ENCODE measurements at regions not wholly inside any gene's neighbourhood (a gene's known extent, or its start where the extent isn't known, plus 50 kb on each side); places are given as distances from the start of the nearest gene placed in this dataset.

GRCh38 chr16:8251727-8252126 lies 338.6 kb downstream of the TMEM114 start:
- Histone ChIP-seq H3K36me3 (replicated peaks in 1 of 2; ENCODE audit: control extremely low read depth in 1 of 2, control insufficient read depth in 1 of 2, extremely low read depth in 1 of 2, insufficient read depth in 2 of 2, low read length in 1 of 2) (no peaks in the 10 kb centered on the region), H3K4me2 (replicated peaks; ENCODE audit: low read depth, low read length, poor library complexity, severe bottlenecking) (no peak overlapping the region), H3K27me3 (replicated peaks in 1 of 4; ENCODE audit: control extremely low read depth in 1 of 4, control insufficient read depth in 3 of 4, insufficient read depth in 4 of 4, low read length in 3 of 4) (no peaks in the 10 kb centered on the region), H3K27ac (ENCODE audit: low read length in 2 of 2) (no peak overlapping the region), H3K9ac (ENCODE audit: low read length) (no peak overlapping the region), H3K9me3 (ENCODE audit: control extremely low read depth in 1 of 3, control insufficient read depth in 2 of 3, insufficient read depth in 1 of 3, low read length in 2 of 3) (no peaks in the 10 kb centered on the region), H4K20me1 (ENCODE audit: control insufficient read depth, insufficient read depth, low read length, poor library complexity, severe bottlenecking) (no peaks in the 10 kb centered on the region), H2AFZ (ENCODE audit: insufficient read depth, low read depth, low read length, poor library complexity, severe bottlenecking) (no peak overlapping the region), H3K79me2 (ENCODE audit: control insufficient read depth, insufficient read depth, low read length) (no peaks in the 10 kb centered on the region), H3K4me3 (ENCODE audit: control extremely low read depth in 1 of 5, extremely low read depth in 1 of 5, insufficient read depth in 1 of 5, low read depth in 2 of 5, low read length in 4 of 5) (no peak overlapping the region), H3K4me1 (ENCODE audit: control insufficient read depth in 2 of 2, insufficient read depth in 2 of 2, low read length in 2 of 2) (no peaks in the 10 kb centered on the region)
- ATAC-seq (ENCODE audit: low read depth) (no peak), DNase-seq (no peak)
- Mint-ChIP-seq H3K27me3 (no peaks in the 10 kb centered on the region), H3K4me3 (no peak overlapping the region), H3K27ac (no peak overlapping the region), H3K4me1 (no peaks in the 10 kb centered on the region), H3K9me3 (ENCODE audit: insufficient read depth) (no peaks in the 10 kb centered on the region)
- intact Hi-C loops (cut with micrococcal nuclease): no loop called here
- no peak for TF ChIP-seq EZH2 (IDR thresholded peaks at IDR 0.05; ENCODE audit: borderline replicate concordance, insufficient read depth, low read depth, low read length, poor library complexity, severe bottlenecking)
- TF ChIP-seq, protein P1, sequence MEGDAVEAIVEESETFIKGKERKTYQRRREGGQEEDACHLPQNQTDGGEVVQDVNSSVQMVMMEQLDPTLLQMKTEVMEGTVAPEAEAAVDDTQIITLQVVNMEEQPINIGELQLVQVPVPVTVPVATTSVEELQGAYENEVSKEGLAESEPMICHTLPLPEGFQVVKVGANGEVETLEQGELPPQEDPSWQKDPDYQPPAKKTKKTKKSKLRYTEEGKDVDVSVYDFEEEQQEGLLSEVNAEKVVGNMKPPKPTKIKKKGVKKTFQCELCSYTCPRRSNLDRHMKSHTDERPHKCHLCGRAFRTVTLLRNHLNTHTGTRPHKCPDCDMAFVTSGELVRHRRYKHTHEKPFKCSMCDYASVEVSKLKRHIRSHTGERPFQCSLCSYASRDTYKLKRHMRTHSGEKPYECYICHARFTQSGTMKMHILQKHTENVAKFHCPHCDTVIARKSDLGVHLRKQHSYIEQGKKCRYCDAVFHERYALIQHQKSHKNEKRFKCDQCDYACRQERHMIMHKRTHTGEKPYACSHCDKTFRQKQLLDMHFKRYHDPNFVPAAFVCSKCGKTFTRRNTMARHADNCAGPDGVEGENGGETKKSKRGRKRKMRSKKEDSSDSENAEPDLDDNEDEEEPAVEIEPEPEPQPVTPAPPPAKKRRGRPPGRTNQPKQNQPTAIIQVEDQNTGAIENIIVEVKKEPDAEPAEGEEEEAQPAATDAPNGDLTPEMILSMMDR (IDR thresholded peaks at IDR 0.05): no peak
- ChIA-PET CTCF (no interaction called here), POLR2A (no interaction called here)
- no CpG with 5 or more reads among the region's 2 CpGs for WGBS (ENCODE audit: insufficient coverage)

- TF ChIP-seq, protein P1 (IDR thresholded peaks at IDR 0.05): no peak
- TF ChIP-seq EZH2 (IDR thresholded peaks at IDR 0.05; ENCODE audit: borderline replicate concordance, insufficient read depth, low read depth, low read length, poor library complexity, severe bottlenecking): no peak
Observed at GRCh38 chr16:8251298-8251697, 339.0 kb downstream of the TMEM114 start.

More at GRCh38 chr16:8251298-8251697, 339.0 kb downstream of the TMEM114 start:
- H3K4me2 ChIP-seq (replicated peaks; ENCODE audit: low read depth, low read length, poor library complexity, severe bottlenecking): no peak overlapping the region
- H3K79me2 ChIP-seq (ENCODE audit: control insufficient read depth, insufficient read depth, low read length): no peaks in the 10 kb centered on the region
- H3K4me1 ChIP-seq (ENCODE audit: control insufficient read depth in 2 of 2, insufficient read depth in 2 of 2, low read length in 2 of 2): no peaks in the 10 kb centered on the region
- POLR2A ChIA-PET: no interaction called here
- Mint-ChIP-seq H3K4me1 (no peaks in the 10 kb centered on the region), H3K9me3 (ENCODE audit: insufficient read depth) (no peaks in the 10 kb centered on the region), H3K4me3 (no peak overlapping the region), H3K27ac (no peak overlapping the region), H3K27me3 (no peaks in the 10 kb centered on the region)
- no peaks in the 10 kb centered on the region for H3K9me3 ChIP-seq (ENCODE audit: control extremely low read depth in 1 of 3, control insufficient read depth in 2 of 3, insufficient read depth in 1 of 3, low read length in 2 of 3)
- CTCF ChIA-PET: no interaction called here
- DNase-seq (no peak), ATAC-seq (ENCODE audit: low read depth) (no peak)
- H3K36me3 ChIP-seq (replicated peaks in 1 of 2; ENCODE audit: control extremely low read depth in 1 of 2, control insufficient read depth in 1 of 2, extremely low read depth in 1 of 2, insufficient read depth in 2 of 2, low read length in 1 of 2): no peaks in the 10 kb centered on the region
- H3K9ac ChIP-seq (ENCODE audit: low read length): no peak overlapping the region
- H3K27ac ChIP-seq (ENCODE audit: low read length in 2 of 2): no peak overlapping the region
- no peaks in the 10 kb centered on the region for H3K27me3 ChIP-seq (replicated peaks in 1 of 4; ENCODE audit: control extremely low read depth in 1 of 4, control insufficient read depth in 3 of 4, insufficient read depth in 4 of 4, low read length in 3 of 4)
- H4K20me1 ChIP-seq (ENCODE audit: control insufficient read depth, insufficient read depth, low read length, poor library complexity, severe bottlenecking): no peaks in the 10 kb centered on the region
- no CpG with 5 or more reads among the region's 3 CpGs for WGBS (ENCODE audit: insufficient coverage)
- H3K4me3 ChIP-seq (ENCODE audit: control extremely low read depth in 1 of 5, extremely low read depth in 1 of 5, insufficient read depth in 1 of 5, low read depth in 2 of 5, low read length in 4 of 5): no peak overlapping the region
- H2AFZ ChIP-seq (ENCODE audit: insufficient read depth, low read depth, low read length, poor library complexity, severe bottlenecking): no peak overlapping the region
- intact Hi-C loops (cut with micrococcal nuclease): no loop called here
